Aorta (tissue), 5 donors: ENCODE measurements at regions not wholly inside any gene's neighbourhood (a gene's known extent, or its start where the extent isn't known, plus 50 kb on each side); places are given as distances from the start of the nearest gene placed in this dataset.
"Not testable (repeated sequence)": the region's sequence is repeated elsewhere in the genome, so short reads cannot be mapped to it uniquely, and the experiment has no call there.

ENCODE experiments used
- ATAC-seq: fragments of 200-7000 bp; cut with Tn5 transposase; one replicate; pipeline ENCODE4 v1.9.1; 2022; ENCODE audit warnings: moderate library complexity; ENCODE audit not compliant: low FRiP score
- DNase-seq, 2 donors: peaks; one replicate each; pipeline ENCODE4 v3.0.0-alpha.2; 2020
- H3K27ac ChIP-seq, 2 donors: one replicate each; pipeline ENCODE4 v1.5.1; 2013; ENCODE audit warnings: low read length in 2 of 2, mild to moderate bottlenecking in 2 of 2, moderate library complexity in 2 of 2, control low read depth in 1 of 2, inconsistent platforms in 1 of 2, low read depth in 1 of 2
- H3K27me3 ChIP-seq, 2 donors: one replicate each; pipeline ENCODE4 v1.6.1; 2013; ENCODE audit warnings: control low read depth in 1 of 2, low read length in 1 of 2, mild to moderate bottlenecking in 1 of 2, moderate library complexity in 1 of 2; ENCODE audit not compliant: insufficient read depth in 2 of 2, control insufficient read depth in 1 of 2
- H3K36me3 ChIP-seq, 2 donors: one replicate each; pipeline ENCODE4 v1.6.1; 2013; ENCODE audit warnings: control low read depth in 1 of 2, low read length in 1 of 2, mild to moderate bottlenecking in 1 of 2; ENCODE audit not compliant: insufficient read depth in 2 of 2, control insufficient read depth in 1 of 2
- H3K4me1 ChIP-seq, 2 donors: one replicate each; pipeline ENCODE4 v1.6.1; 2013; ENCODE audit warnings: low read length in 2 of 2, control low read depth in 1 of 2, mild to moderate bottlenecking in 1 of 2, moderate library complexity in 1 of 2; ENCODE audit not compliant: insufficient read depth in 2 of 2, control insufficient read depth in 1 of 2
- H3K4me3 ChIP-seq, 2 donors: one replicate each; pipeline ENCODE4 v1.5.1; 2013; ENCODE audit warnings: low read length in 2 of 2, control low read depth in 1 of 2, mild to moderate bottlenecking in 1 of 2
- H3K9me3 ChIP-seq: one replicate; pipeline ENCODE4 v1.6.1; 2013; ENCODE audit warnings: mild to moderate bottlenecking, low read length; ENCODE audit not compliant: control insufficient read depth
- WGBS, 2 donors: extraction: QIAGEN DNeasy Blood & Tissue Kit; methylation state at CpG; one replicate each; pipeline ENCODE4 v1.1.7; 2013; 5-methylcytosine and 5-hydroxymethylcytosine counted together
- intact Hi-C, 2 donors: fragments of 100-400 bp; cut with DNase I; formaldehyde crosslinking; loops; one replicate each; pipeline versions ENCODE4 v1.14.2 to v1.15.0; 2022
- donor health status: healthy with polysubstance abuse.
- donor health status: Bipolar disorder and iron deficiency.
- donor health status: DM: no; HTN: no; CAD: no.
- donor health status: DM: no; HTN: no; CAD: no.
- donor health status: DM: yes; HTN: yes; CAD: no.

GRCh38 chr1:207196135-207196534 is 92.1 kb downstream of the C4BPA start:
- ATAC-seq, DNase-seq: not testable (repeated sequence)

DNA sequence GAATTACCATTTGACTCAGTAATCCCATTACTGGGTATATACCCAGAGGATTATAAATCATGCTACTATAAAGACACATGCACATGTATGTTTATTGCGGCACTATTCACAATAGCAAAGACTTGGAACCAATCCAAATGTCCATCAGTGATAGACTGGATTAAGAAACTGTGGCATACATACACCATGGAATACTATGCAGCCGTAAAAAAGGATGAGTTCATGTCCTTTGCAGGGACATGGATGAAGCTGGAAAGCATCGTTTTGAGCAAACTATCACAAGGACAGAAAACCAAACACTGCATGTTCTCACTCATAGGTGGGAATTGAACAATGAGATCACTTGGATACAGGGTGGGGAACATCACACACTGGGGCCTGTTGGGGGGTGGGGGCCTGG is 97.5 kb downstream of the C4BPA start:
- H3K27me3 ChIP-seq, ATAC-seq, H3K4me1 ChIP-seq, H3K4me3 ChIP-seq, H3K36me3 ChIP-seq, DNase-seq, intact Hi-C loops, H3K27ac ChIP-seq, H3K9me3 ChIP-seq: not testable (repeated sequence)
- WGBS, 2 donors, result 78 to 89% methylated on average over 3 of the region's 3 CpGs

More at GRCh38 chr1:207196135-207196534, 92.1 kb downstream of the C4BPA start:
- H3K9me3 ChIP-seq, H3K27me3 ChIP-seq, intact Hi-C loops, H3K27ac ChIP-seq, H3K36me3 ChIP-seq, H3K4me1 ChIP-seq, H3K4me3 ChIP-seq: not testable (repeated sequence)
- 94 to 96% methylated on average over 7 of the region's 7 CpGs for WGBS, 2 donors

DNA sequence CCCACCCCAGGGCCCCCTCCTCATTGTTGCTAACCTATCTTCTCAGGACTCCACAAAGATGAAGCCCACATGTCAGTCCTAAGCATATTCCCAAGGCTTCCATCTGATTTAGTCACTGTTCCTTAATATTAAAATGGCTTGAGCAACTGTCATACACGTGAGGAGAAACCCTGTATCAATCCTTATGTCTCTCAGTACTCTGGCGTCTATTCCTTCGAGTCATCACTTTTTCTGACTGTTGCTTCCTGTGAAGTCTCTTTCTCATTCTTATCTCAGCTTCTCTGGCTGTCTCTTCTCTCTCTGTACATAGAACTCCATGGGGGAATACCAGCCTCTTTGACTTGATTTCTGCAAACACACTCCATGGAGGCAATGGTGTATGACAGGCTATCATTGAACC is 98.4 kb downstream of the C4BPA start:
- 82 to 83% methylated on average over 3 of the region's 3 CpGs for WGBS, 2 donors
- Histone ChIP-seq H3K9me3 (peaks cover 4% of the 10 kb centered on the region), H3K36me3 (no peaks in the 10 kb centered on the region), H3K4me3 (no peak overlapping the region), H3K27ac (no peak overlapping the region), H3K27me3 (no peaks in the 10 kb centered on the region), H3K4me1 (no peaks in the 10 kb centered on the region)
- intact Hi-C loops, result no loop called here
- no peak for ATAC-seq
- no peak for DNase-seq

DNA sequence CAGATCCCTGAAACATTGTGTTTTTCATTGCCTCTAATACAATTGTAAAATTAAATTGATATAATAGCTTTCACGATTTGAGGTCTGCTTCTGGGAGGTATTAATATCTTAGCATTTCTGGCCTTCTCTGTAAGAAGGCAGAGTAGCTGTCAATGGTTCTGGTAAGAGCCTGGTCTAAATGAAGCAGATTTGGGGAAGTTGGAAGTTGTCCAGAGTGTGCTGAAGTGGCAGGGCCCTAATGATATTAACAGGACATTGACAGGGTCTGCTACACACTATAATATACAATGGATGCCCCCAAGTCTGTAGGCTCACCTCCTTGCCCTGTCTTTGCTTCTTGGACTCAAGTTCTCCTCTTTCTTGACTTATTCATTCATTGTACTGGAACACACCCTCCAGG is 99.5 kb downstream of the C4BPA start:
- Histone ChIP-seq H3K27me3 (no peaks in the 10 kb centered on the region), H3K4me1 (no peaks in the 10 kb centered on the region), H3K4me3 (no peak overlapping the region), H3K36me3 (no peaks in the 10 kb centered on the region), H3K27ac (no peak overlapping the region), H3K9me3 (peaks cover 4% of the 10 kb centered on the region)
- DNase-seq (no peak), ATAC-seq (no peak)
- 83 to 90% methylated on average over 1 of the region's 1 CpG for WGBS, 2 donors
- intact Hi-C loops, result no loop called here

- Histone ChIP-seq H3K9me3 (peaks cover 4% of the 10 kb centered on the region), H3K4me3 (no peak overlapping the region), H3K36me3 (no peaks in the 10 kb centered on the region), H3K4me1 (no peaks in the 10 kb centered on the region), H3K27me3 (no peaks in the 10 kb centered on the region), H3K27ac (no peak overlapping the region)
- intact Hi-C loops, result no loop called here
- no peak for DNase-seq
- ATAC-seq, result no peak
- 24 to 31% methylated on average over 2 of the region's 2 CpGs for WGBS, 2 donors
Observed at GRCh38 chr1:207205614-207206061, 101.6 kb downstream of the C4BPA start.

DNA sequence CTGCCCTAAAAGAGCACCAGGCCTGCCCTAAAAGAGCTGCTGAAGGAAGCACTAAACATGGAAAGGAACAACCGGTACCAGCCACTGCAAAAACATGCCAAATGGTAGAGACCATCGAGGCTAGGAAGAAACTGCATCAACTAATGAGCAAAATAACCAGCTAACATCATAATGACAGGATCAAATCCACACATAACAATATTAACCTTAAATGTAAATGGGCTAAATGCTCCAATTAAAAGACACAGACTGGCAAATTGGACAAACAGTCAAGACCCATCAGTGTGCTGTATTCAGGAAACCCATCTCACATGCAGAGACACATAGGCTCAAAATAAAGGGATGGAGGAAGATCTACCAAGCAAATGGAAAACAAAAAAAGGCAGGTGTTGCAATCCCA is 104.7 kb downstream of the C4BPA start:
- ATAC-seq, H3K27ac ChIP-seq, DNase-seq, H3K4me3 ChIP-seq, H3K9me3 ChIP-seq, H3K4me1 ChIP-seq, H3K36me3 ChIP-seq, intact Hi-C loops, H3K27me3 ChIP-seq: not testable (repeated sequence)
- 86 to 90% methylated on average over 2 of the region's 2 CpGs for WGBS, 2 donors

DNA sequence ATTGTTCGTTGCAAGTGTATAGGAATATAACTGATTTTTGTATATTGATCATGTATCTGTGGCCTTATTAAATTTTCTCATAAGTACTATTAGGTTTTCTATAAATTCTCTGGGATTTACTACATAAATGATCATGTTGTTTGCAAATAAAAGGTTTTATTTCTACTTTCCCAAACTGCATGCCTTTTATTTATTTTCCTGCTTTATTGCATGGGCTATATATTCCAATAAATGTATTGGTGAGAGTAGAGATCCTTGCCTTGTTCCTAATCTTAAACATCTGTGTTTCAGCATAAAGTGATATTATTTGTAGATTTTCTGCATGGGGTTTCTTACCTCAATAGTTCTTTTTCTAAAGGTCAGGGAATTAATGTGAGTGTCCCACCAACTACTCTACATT is 107.0 kb upstream of the CD55 start:
- WGBS, 2 donors, result 95 to 100% methylated on average over 1 of the region's 1 CpG
- no peak for DNase-seq
- Histone ChIP-seq H3K9me3 (no peaks in the 10 kb centered on the region), H3K36me3 (no peaks in the 10 kb centered on the region), H3K4me3 (no peak overlapping the region), H3K27ac (no peak overlapping the region), H3K4me1 (peaks cover 0 to 4% of the 10 kb centered on the region in 2 donors), H3K27me3 (no peaks in the 10 kb centered on the region)
- no peak for ATAC-seq
- intact Hi-C loops, result no loop called here

DNA sequence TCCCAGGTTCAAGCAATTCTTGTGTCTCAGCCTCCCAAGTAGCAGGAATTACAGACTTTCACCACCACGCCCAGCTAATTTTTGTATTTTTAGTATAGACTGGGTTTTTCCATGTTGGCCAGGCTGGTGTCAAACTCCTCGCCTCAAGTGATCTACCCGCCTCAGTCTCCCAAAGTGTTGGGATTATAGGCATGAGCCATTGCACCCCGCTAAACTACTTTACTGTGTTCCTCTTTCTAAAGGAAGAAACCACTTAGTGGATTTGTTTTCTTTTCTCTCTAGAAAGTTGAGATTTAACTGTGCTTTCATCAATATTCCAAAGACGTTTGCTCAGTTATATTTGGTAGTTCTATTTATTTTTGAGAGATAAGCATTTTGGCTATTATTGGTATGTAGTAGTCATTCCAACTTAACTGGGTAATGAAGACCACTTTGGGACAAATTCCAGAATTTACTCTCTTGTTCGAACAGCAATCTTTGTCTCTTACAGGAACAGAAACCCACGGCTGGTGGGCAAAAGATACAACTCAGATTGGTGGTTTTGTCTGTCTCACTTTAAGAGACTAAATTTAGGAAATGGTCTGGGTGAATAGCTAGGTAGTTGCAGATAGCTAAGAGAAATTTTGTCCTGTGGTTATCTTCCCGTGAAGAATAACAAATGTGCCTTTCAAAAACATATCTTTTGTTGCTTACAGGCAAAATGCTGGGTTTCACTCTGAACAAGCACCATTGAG is 103.5 kb upstream of the CD55 start:
- H3K27me3 ChIP-seq, result no peaks in the 10 kb centered on the region
- DNase-seq (no peak), ATAC-seq (no peak)
- no peaks in the 10 kb centered on the region for H3K36me3 ChIP-seq
- peaks cover 0 to 4% of the 10 kb centered on the region in 2 donors for H3K4me1 ChIP-seq
- 35 to 37% methylated on average over 8 of the region's 8 CpGs for WGBS, 2 donors
- H3K9me3 ChIP-seq, result no peaks in the 10 kb centered on the region
- intact Hi-C loops, result no loop called here
- no peak overlapping the region for H3K27ac ChIP-seq
- no peak overlapping the region for H3K4me3 ChIP-seq
